COLO668 (cell line): ENCODE measurements at regions not wholly inside any gene's neighbourhood (a gene's known extent, or its start where the extent isn't known, plus 50 kb on each side); places are given as distances from the start of the nearest gene placed in this dataset.
"Not testable (repeated sequence)": the region's sequence is repeated elsewhere in the genome, so short reads cannot be mapped to it uniquely, and the experiment has no call there.

ENCODE experiments used
- DNase-seq: peaks from one replicate; lab custom pipeline; 2025; ENCODE audit not compliant: unreplicated experiment; lab: John Stamatoyannopoulos, UW

DNA sequence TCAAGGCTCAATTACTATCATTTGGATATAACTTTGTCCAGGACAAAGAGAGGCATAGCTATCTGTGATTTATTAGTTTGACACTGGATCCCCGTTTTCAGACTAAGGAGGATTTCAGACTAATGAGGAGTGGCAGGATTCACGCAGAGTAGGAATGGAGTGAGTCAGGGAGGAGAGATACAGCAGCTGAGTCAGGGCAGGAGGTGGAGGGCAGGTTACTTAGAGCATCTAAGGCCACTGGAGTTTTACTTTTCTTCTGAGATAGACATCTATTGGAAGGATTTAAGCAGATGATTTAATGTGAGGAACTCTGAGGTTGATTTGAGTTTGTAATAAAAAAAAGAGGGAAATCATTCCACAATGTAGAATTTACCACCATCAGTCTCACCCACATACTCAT is 110.6 kb downstream of the RPIA start:
- DNase-seq, result not testable (repeated sequence)

- DNase-seq, result peak; percentile 75
Measured at GRCh38 chr2:88807237-88807962, 115.9 kb downstream of the RPIA start.

- no peak for DNase-seq
Measured at GRCh38 chr2:88808083-88808482, 116.6 kb downstream of the RPIA start.

- peak; percentile 7 for DNase-seq
Measured at GRCh38 chr2:88808652-88809051, 117.2 kb downstream of the RPIA start.

GRCh38 chr2:88809216-88809615 is 117.7 kb downstream of the RPIA start:
- no peak for DNase-seq

GRCh38 chr2:88810017-88810416 is 118.5 kb downstream of the RPIA start:
- peak; percentile 60 for DNase-seq

- peak; percentile 27 for DNase-seq
Measured at GRCh38 chr2:88810488-88810887, 119.0 kb downstream of the RPIA start.

GRCh38 chr2:88811233-88811632 is 119.8 kb downstream of the RPIA start:
- DNase-seq, result no peak

GRCh38 chr2:88811681-88812080 is 120.2 kb downstream of the RPIA start:
- DNase-seq, result no peak

DNA sequence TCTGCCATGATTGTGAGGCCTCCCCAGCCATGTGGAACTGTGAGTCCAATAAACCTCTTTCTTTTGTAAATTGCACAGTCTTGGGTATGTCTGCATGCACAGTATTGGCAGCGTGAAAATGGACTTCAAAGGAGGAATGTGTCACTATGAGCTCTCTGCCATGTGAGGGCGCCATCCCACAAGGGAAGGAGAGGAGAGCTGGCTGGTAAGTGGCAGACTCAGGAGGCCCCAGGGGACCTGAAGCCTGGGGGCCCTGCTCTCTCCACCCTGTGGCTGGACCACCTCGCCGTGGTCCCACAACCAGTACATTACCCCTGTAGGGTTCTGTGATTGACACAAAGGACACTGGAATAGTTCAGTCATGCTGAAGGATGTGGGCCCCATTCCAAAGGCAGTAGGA is 122.1 kb downstream of the RPIA start:
- DNase-seq, result peak; percentile 27

- no peak for DNase-seq
Measured at GRCh38 chr2:88815282-88815681, 123.8 kb downstream of the RPIA start.

GRCh38 chr2:88815697-88816096 is 124.2 kb downstream of the RPIA start:
- no peak for DNase-seq

- no peak for DNase-seq
Measured at GRCh38 chr2:88818381-88818780, 126.9 kb downstream of the RPIA start.

DNA sequence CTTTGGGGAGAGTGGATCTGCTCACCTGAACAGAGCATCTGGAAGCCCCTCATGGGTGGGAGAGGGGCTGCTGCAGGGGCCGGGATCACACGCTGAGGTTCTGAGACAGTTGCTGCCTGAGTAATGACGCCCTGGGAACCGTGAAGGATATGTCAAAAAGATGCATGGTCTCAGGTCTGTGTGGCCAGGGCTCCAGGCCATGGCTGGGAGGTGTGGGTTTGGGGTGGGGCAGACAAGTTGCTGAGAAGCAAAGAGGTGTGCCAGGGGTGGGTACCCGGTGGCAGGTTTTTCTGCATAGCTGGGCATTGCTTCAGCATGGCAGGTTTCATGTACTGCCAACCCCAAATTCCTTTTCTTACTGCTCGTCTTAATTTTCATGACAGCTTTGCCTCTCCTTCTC is 133.5 kb downstream of the RPIA start:
- DNase-seq, result no peak

GRCh38 chr2:88826399-88826798 is 134.9 kb downstream of the RPIA start:
- no peak for DNase-seq

- no peak for DNase-seq
Measured at GRCh38 chr2:88827821-88828220, 136.3 kb downstream of the RPIA start.

GRCh38 chr2:88828397-88829137 is 137.1 kb downstream of the RPIA start:
- no peak for DNase-seq

- DNase-seq, result no peak
Measured at GRCh38 chr2:88829607-88830463, 138.4 kb downstream of the RPIA start.

DNA sequence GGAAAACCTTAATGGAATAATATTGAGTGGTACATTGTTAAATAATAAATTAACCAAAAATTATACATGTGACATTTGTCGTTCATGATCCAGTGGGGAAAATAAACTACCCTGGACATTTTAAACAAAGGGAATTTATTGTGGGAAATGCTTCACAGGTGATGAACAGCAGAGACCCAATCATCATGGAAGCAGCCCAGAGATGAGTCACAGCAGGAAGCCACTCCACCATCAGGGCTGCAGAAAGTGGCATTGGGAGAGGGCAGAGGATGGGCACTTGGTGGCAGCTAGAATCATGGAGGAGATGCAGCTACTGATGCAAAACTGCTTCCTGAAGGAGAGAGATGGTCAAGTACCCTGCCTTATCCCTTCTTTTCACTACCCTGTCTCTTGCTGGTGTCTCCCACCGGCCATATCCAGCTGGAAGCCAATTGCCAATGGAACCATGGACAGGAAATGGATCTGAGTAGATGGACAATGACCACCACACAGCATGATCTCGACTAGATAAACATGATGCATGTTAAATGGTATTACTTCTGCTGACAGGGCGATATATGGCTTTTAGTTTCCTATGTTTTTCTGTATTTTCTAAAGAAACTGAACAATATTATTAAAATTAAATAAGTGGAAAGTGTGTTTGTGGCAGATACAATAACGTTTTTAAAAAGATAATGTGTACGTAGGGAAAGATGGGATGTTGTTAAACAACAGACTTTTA is 139.8 kb downstream of the RPIA start:
- DNase-seq, result peak; percentile 5

DNA sequence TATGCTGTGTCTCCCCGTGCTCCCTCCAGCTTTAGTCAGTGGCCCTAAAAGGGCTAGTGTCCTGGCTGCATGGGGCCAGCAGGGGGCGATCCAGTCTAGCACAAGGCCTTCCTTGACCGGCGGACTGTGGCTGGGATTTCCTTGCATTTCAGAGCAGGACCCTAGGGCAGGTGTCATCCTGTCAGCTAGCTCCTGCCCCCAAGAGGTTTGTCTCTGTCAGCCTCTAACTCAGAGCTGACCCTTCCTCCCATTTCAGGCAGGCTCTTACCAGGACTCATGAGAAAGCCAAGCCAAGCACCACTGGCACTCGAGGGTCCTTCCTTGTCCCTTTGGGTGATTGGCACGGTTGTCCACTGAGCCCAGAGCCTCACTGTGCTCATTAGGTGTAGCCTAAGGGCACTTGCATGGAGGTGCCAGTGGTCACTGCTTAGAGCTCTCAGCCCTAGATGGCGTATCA is 140.3 kb downstream of the RPIA start:
- peak; percentile 42 for DNase-seq
